ENCODE measurements at regions not wholly inside any gene's neighbourhood (a gene's known extent, or its start where the extent isn't known, plus 50 kb on each side); places are given as distances from the start of the nearest gene placed in this dataset.

GRCh38 chr11:91158297-91158696 is 935.4 kb upstream of the CHORDC1 start:
- TF ChIP-seq, protein P1, sequence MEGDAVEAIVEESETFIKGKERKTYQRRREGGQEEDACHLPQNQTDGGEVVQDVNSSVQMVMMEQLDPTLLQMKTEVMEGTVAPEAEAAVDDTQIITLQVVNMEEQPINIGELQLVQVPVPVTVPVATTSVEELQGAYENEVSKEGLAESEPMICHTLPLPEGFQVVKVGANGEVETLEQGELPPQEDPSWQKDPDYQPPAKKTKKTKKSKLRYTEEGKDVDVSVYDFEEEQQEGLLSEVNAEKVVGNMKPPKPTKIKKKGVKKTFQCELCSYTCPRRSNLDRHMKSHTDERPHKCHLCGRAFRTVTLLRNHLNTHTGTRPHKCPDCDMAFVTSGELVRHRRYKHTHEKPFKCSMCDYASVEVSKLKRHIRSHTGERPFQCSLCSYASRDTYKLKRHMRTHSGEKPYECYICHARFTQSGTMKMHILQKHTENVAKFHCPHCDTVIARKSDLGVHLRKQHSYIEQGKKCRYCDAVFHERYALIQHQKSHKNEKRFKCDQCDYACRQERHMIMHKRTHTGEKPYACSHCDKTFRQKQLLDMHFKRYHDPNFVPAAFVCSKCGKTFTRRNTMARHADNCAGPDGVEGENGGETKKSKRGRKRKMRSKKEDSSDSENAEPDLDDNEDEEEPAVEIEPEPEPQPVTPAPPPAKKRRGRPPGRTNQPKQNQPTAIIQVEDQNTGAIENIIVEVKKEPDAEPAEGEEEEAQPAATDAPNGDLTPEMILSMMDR (IDR thresholded peaks at IDR 0.05; ENCODE audit: low read depth, low read length, poor library complexity, severe bottlenecking): no peak
- no peak for TF ChIP-seq EZH2phosphoT487 (IDR thresholded peaks at IDR 0.05; ENCODE audit: borderline replicate concordance, low read length)

Data from DOHH2 (cell line).